Ovary (tissue), 7 donors: ENCODE measurements at regions not wholly inside any gene's neighbourhood (a gene's known extent, or its start where the extent isn't known, plus 50 kb on each side); places are given as distances from the start of the nearest gene placed in this dataset.

Experiments
- DNase-seq, 5 donors: peaks; one replicate each; pipeline ENCODE4 v3.0.0-alpha.2; 2019 to 2020
- H3K27ac ChIP-seq, 2 donors: fragments of 200-600 bp; one replicate each; pipeline versions ENCODE4 v1.5.1 to v1.8.0; 2019 to 2022
- H3K27me3 ChIP-seq: fragments of 200-600 bp; one replicate; pipeline ENCODE4 v1.8.0; 2022
- H3K36me3 ChIP-seq: fragments of 200-600 bp; sonication (generic); one replicate; pipeline ENCODE4 v1.5.1; 2019
- H3K4me1 ChIP-seq: one replicate; pipeline ENCODE4 v1.8.1; 2013; ENCODE audit warnings: mild to moderate bottlenecking, moderate library complexity; ENCODE audit not compliant: insufficient read depth
- H3K4me3 ChIP-seq: fragments of 200-600 bp; sonication (generic); one replicate; pipeline ENCODE4 v1.5.1; 2017
- H3K9me3 ChIP-seq, 2 donors: fragments of 200-600 bp in 1 of 2; sonication (generic) in 1 of 2; one replicate each; pipeline versions ENCODE4 v1.5.1 to v1.8.1; 2013 to 2019; ENCODE audit warnings: mild to moderate bottlenecking in 1 of 2, moderate library complexity in 1 of 2
- EP300 ChIP-seq: sonication (generic); formaldehyde crosslinking; IDR thresholded peaks from one replicate; pipeline ENCODE4 v1.6.1; 2017; ENCODE audit warnings: antibody characterized with exemption
- POLR2A ChIP-seq: fragments of 450-650 bp; IDR thresholded peaks from one replicate; pipeline ENCODE4 v1.6.1; 2017; ENCODE audit warnings: antibody characterized with exemption, mild to moderate bottlenecking, moderate library complexity
- WGBS, 3 donors: extraction: QIAGEN DNeasy Blood & Tissue Kit in 1 of 3; methylation state at CpG; one replicate each; pipeline versions ENCODE4 v1.1.5 to v1.1.7; 2013 to 2017; 5-methylcytosine and 5-hydroxymethylcytosine counted together
- intact Hi-C, 4 donors: fragments of 100-400 bp; cut with DNase I; formaldehyde crosslinking; loops; one replicate each; pipeline versions ENCODE4 v1.11.0 to v1.15.1; 2022 to 2023
- TF ChIP-seq, protein P1 (sequence below), 3 donors: fragments of 450-650 bp in 2 of 3; fragments of 200-600 bp in 1 of 3; IDR thresholded peaks; one replicate each; pipeline versions ENCODE4 v1.5.1 to v1.8.0; 2016 to 2022; ENCODE audit warnings: antibody characterized with exemption in 3 of 3, mild to moderate bottlenecking in 1 of 3
- donor health status: DM: no; HTN: no; CAD: no; lungs with moderate emphysema.
- donor health status: DM: no; HTN: no; CAD: no.
- donor health status: Bipolar disorder and iron deficiency.
- donor health status: DM: no; HTN: no; CAD: no.
- donor health status: DM: yes; HTN: yes; CAD: no.

- TF ChIP-seq POLR2A (no peak), EP300 (no peak)
- TF ChIP-seq, protein P1, sequence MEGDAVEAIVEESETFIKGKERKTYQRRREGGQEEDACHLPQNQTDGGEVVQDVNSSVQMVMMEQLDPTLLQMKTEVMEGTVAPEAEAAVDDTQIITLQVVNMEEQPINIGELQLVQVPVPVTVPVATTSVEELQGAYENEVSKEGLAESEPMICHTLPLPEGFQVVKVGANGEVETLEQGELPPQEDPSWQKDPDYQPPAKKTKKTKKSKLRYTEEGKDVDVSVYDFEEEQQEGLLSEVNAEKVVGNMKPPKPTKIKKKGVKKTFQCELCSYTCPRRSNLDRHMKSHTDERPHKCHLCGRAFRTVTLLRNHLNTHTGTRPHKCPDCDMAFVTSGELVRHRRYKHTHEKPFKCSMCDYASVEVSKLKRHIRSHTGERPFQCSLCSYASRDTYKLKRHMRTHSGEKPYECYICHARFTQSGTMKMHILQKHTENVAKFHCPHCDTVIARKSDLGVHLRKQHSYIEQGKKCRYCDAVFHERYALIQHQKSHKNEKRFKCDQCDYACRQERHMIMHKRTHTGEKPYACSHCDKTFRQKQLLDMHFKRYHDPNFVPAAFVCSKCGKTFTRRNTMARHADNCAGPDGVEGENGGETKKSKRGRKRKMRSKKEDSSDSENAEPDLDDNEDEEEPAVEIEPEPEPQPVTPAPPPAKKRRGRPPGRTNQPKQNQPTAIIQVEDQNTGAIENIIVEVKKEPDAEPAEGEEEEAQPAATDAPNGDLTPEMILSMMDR (IDR thresholded peaks at IDR 0.05), result no peak
- no peaks in the 10 kb centered on the region for H3K27me3 ChIP-seq
- H3K36me3 ChIP-seq, result no peaks in the 10 kb centered on the region
- intact Hi-C loops, result no loop called here
- H3K4me1 ChIP-seq, result no peaks in the 10 kb centered on the region
- H3K4me3 ChIP-seq, result no peak overlapping the region
- 25 to 33% (median 29%) methylated on average over 3 of the region's 3 CpGs for WGBS, 3 donors
- no peaks in the 10 kb centered on the region for H3K9me3 ChIP-seq
- no peak for DNase-seq
- H3K27ac ChIP-seq, result no peak overlapping the region
Measured at GRCh38 chr3:19811689-19812088, 122.3 kb downstream of the EFHB start.

DNA sequence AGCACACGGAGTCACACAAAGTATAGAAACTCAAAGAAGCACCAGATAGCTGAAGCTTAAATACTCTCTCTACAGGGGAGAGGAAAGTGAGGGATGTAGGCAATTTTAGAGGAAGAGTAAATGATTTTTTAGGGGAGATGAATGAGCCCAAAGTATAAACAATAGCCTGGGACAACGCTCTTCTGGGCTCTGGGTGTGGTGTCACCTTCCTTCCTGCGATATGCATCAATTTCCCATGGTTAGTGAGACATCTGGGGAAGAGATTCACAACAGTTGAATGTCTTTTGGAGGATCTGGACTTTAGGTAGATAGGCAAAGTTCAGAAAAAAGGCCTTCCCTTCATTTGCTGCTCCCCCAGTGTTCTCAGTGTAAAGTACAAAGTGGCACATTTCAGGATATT is 125.2 kb downstream of the EFHB start:
- TF ChIP-seq POLR2A, result no peak
- TF ChIP-seq, protein P1 (IDR thresholded peaks at IDR 0.05), result no peak
- no peak for TF ChIP-seq EP300

DNA sequence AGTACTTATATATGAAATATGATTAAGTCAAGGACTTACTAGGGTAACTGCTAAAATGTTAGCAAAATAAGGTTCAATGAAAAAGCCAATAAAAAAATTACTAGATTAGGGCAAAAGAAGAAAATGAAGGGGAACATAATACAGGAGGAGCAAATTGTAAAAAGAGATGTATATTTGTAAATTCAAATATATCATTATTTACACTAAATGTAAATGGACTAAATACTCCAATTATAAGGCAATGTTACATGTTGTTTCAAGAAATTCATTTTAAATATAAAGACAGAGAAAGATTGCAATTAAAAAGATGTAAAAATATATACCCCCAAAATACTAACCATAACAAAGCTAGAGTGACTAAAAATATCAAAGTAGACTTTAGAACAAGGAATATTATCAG is 134.1 kb downstream of the EFHB start:
- TF ChIP-seq EP300 (no peak), POLR2A (no peak)
- TF ChIP-seq, protein P1 (IDR thresholded peaks at IDR 0.05), result no peak
- no peak overlapping the region for H3K27ac ChIP-seq
- no peaks in the 10 kb centered on the region for H3K9me3 ChIP-seq
- intact Hi-C loops, result no loop called here
- DNase-seq, result no peak
- H3K4me1 ChIP-seq, result no peaks in the 10 kb centered on the region
- no peaks in the 10 kb centered on the region for H3K36me3 ChIP-seq
- no peak overlapping the region for H3K4me3 ChIP-seq
- H3K27me3 ChIP-seq, result no peaks in the 10 kb centered on the region

More for the DNA sequence above, 125.2 kb downstream of the EFHB start:
- Histone ChIP-seq H3K36me3 (no peaks in the 10 kb centered on the region), H3K4me3 (no peak overlapping the region), H3K9me3 (no peaks in the 10 kb centered on the region), H3K27ac (no peak overlapping the region), H3K4me1 (no peaks in the 10 kb centered on the region), H3K27me3 (no peaks in the 10 kb centered on the region)
- 76 to 87% (median 81%) methylated on average over 3 of the region's 3 CpGs for WGBS, 3 donors
- no peak for DNase-seq
- intact Hi-C loops, result no loop called here

GRCh38 chr3:19799115-19799514 is 134.9 kb downstream of the EFHB start:
- DNase-seq, result no peak
- Histone ChIP-seq H3K27me3 (no peaks in the 10 kb centered on the region), H3K4me3 (no peak overlapping the region), H3K36me3 (no peaks in the 10 kb centered on the region), H3K4me1 (no peaks in the 10 kb centered on the region), H3K9me3 (no peaks in the 10 kb centered on the region), H3K27ac (no peak overlapping the region)
- TF ChIP-seq, protein P1 (IDR thresholded peaks at IDR 0.05), result no peak
- TF ChIP-seq EP300 (no peak), POLR2A (no peak)
- intact Hi-C loops, result no loop called here

DNA sequence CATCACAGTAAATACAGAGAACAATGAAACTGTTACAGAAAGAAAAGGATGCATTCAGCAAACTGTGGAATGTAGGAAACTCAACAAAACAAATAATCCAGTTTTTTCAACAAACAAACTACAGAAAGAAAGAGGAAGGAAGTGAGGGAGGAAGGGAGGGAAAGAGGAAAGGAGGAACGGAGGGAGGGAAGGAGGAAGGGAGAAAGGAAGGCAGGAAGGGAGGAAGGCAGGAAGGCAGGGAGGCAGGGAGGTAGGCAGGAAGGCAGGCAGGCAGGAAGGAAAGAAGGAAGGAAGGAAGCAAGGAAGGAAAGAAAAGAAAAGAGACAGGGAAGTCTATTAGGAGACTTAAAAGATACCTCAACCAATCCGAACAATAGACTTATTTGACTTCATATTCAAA is 135.7 kb downstream of the EFHB start:
- DNase-seq, result no peak
- no peak for TF ChIP-seq EP300
- TF ChIP-seq POLR2A, result no peak
- TF ChIP-seq, protein P1 (IDR thresholded peaks at IDR 0.05), result no peak
- no peaks in the 10 kb centered on the region for H3K9me3 ChIP-seq
- H3K4me3 ChIP-seq, result no peak overlapping the region
- intact Hi-C loops, result no loop called here
- no peak overlapping the region for H3K27ac ChIP-seq
- whole genome bisulfite sequencing, 3 donors, result 70 to 84% (median 80%) methylated on average over 2 of the region's 2 CpGs
- H3K36me3 ChIP-seq, result no peaks in the 10 kb centered on the region
- H3K27me3 ChIP-seq, result no peaks in the 10 kb centered on the region
- H3K4me1 ChIP-seq, result no peaks in the 10 kb centered on the region
